Jurkat, Clone E6-1 (cell line): ENCODE measurements at regions not wholly inside any gene's neighbourhood (a gene's known extent, or its start where the extent isn't known, plus 50 kb on each side); places are given as distances from the start of the nearest gene placed in this dataset.

ENCODE experiments used
- DNase-seq: peaks from one replicate; pipeline ENCODE4 v3.0.0-alpha.2; 2011; ENCODE audit warnings: low read depth, low spot score
- H3K4me3 ChIP-seq: 2 replicates; pipeline ENCODE4 v1.5.1; 2011; ENCODE audit warnings: mild to moderate bottlenecking, low read length, control low read depth, moderate library complexity

DNA sequence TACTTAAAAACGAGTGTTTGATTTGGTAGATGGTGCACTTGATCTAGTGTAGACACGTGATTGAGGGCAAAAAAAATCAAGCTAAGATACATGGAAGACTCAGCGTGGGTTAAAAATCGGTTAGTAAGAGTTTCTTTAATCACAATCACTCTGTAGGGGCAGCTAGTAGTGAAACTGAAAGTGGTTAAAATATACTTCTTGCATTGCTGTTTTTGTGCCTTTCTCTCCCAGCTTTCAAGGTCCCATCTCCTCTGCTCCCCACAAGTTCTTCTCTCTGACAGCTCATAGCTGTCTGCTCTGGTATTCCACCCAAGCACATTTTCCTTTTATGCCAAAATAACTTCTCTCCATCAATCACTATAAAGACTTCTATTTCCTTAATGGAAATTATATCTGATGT lies 1089.7 kb downstream of the EFNB2 start:
- no peak overlapping the region for H3K4me3 ChIP-seq
- DNase-seq: no peak

- DNase-seq: no peak
- no peak overlapping the region for H3K4me3 ChIP-seq
These were observed 1092.3 kb downstream of the EFNB2 start for GRCh38 chr13:105442949-105443699.

DNA sequence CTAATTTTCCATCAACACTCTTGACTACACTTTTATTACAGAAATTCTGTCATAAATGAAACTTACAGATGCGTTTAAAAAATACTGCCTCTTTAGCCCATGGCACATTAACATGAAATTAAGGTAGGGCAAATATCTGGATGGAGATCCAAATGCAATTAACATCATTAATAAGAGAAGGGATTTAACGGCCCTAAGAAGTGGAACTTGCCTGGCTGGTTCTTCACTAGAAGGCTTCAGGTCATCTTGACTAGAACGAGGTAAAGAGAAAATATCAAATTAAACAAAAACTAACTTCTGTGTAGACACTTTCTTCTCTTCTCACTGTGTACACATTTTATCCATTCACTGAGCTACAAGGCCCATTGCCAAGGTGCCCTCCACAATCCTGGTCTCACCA lies 1093.4 kb downstream of the EFNB2 start:
- no peak overlapping the region for H3K4me3 ChIP-seq
- no peak for DNase-seq

DNA sequence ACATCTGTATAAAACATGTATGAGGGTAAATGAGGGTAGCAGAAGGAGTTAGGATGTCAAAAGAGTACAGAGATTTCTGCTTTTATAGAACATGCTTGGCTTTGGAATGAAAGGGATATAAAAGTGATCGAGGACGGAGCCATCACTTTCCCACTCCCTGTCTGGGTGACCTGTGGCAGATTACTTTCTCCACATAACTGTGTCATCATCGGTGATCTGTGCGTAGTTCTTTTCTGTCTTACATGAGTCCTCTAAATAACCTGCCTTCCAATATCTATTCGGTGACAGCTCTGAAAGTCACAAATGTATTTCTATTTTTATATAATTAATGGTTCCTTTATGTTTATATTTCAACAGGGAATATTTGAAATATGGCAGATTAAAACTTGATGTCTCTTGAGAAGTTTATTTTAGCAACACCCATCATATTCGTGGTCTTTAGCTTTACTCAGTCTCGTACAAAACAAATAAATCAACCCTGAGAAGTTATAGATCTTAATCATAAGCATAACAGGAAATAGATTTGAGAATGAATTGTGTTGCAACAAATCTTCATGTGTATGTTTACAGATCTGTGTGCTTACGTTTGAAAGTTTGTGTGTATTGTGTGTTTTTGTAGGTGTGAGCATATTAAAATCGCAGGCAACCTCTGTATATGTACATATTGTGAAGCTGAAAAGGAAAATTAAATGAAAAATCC lies 1094.3 kb downstream of the EFNB2 start:
- DNase-seq: no peak
- no peak overlapping the region for H3K4me3 ChIP-seq

DNA sequence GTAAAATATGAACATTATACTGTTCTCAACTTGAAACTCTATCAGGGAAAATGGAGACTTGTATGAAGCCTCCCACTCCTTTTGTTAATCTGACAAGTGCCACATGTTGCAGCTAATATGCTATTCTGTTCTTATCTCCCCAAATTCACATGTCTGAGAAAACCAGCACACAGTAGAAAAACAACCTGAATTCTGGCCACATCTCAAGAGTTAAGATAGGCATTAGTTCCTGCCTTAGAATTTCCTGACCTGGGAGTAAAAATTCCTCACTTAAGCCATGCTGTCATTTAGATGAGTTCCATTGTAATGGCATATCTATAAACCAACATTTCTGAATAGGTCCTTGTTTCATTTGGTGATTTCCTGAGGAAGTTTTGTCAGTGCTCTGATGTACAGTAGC lies 1098.5 kb downstream of the EFNB2 start:
- no peak overlapping the region for H3K4me3 ChIP-seq
- DNase-seq: no peak

DNA sequence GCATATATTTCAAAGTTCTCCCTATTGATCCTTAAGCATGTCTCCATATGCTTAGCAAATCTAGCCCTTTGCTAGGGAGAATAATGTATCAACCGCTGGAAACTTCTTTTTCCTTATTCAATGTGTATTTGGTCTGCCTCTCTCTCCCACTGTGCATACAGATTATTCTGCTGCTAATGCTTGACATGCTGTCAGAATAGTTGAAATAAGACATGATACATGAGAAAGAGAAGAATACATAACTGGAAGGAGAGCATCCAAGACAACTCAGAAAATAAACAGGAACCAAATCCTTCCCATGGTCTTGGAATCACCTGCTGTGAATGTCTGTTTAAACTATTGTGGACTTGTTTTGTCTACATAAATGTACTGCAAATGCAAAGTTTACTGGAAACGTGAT lies 1103.0 kb downstream of the EFNB2 start:
- no peak for DNase-seq
- no peak overlapping the region for H3K4me3 ChIP-seq

DNA sequence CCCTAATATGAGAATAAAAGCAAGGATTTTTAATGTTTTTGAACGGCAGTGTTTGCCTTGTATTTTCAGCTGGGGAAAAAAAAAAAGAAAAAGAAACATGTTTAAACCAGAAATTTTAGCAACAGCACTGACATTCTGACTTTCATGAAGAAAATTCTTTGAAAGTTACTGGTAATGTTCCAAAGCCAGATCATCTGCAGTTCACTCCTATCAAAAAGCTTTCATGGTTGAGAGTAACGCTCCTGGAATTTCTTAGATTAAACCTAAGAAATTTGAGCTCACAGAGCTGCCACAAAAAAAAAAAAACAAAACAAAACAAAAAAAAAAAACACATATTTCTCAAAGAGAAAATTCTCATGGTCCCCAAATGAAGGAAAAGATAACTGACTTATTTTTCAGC lies 1106.7 kb downstream of the EFNB2 start:
- no peak for DNase-seq
- no peak overlapping the region for H3K4me3 ChIP-seq

- no peak overlapping the region for H3K4me3 ChIP-seq
- no peak for DNase-seq
These were observed 1109.0 kb downstream of the EFNB2 start for GRCh38 chr13:105426441-105426840.

DNA sequence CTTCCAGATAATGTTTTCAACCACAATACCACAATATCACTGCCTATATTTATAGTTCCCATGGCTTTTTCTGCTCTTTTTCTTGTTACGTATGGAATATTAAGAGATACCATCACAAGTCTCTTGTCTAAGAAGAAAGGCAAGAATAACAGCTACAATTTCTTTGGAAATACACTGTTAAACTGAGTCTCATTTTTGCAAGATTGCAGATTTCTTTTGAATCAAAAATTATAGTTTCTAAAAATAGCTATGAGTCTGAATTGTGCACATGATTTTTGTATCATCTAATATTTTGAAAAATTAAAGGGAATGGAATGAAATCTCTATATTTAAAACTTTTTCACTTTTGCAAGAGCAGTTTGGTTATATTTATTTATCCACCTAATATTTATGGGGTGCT lies 1120.8 kb downstream of the EFNB2 start:
- DNase-seq: no peak
- H3K4me3 ChIP-seq: no peak overlapping the region

DNA sequence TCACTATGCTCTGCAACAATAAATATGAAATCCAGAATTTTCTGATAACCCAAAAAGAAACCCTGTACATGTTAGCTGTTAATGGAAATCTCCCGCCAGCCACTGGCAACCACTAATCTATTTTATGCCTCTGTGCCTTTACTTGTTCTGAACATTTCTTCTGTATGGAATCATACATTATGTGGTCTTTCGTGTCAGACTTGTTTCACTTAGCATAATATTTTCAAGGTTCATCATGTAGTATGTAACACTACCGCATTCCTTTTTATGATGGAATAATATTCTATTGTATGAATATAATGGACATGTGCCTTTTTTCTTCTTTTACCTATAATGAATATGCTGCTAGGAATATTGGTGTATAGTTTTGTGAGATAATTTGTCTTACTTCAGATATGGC lies 1123.3 kb downstream of the EFNB2 start:
- no peak overlapping the region for H3K4me3 ChIP-seq
- no peak for DNase-seq

GRCh38 chr13:105410602-105411001 lies 1124.9 kb downstream of the EFNB2 start:
- peak; percentile 23 for DNase-seq
- no peak overlapping the region for H3K4me3 ChIP-seq

GRCh38 chr13:105406551-105406950 lies 1128.9 kb downstream of the EFNB2 start:
- H3K4me3 ChIP-seq: no peak overlapping the region
- no peak for DNase-seq

DNA sequence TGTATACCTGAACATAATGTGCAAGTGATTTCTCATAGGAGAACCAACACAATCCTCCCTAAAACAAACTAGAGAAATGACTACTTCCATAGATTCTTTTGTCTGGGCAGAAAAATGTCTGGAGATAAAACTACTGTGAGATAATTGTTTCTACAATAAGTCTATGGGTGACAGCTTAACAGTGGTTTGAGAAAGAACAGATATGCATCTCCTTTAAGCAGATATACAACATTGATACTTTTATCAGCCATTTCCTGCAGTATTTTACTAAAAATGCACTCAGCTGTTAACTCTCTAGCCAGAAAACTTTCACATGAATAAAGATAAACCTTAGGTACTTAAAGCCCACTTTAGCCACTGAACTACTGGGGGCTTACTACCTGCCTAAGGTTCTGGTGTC lies 1132.4 kb downstream of the EFNB2 start:
- DNase-seq: no peak
- H3K4me3 ChIP-seq: no peak overlapping the region

DNA sequence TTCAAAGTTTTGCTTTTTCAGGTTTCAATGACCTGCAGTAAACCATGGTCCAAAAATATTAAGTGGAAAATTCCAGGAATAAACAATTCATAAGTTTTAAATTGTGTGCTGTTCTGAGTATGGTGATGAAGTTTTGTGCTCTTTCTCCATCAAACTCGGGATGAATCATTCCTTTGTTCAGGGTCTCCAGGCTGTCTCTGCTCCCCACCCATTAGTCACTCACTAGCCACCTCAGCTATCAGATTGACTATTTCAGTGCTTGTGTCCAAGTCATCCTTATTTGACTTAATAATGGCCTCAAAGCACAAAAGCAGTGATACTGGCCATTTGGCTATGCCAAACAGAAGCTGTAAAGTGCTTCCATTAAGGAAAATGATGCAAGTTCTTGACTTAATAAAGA lies 1140.4 kb downstream of the EFNB2 start:
- no peak overlapping the region for H3K4me3 ChIP-seq
- no peak for DNase-seq

DNA sequence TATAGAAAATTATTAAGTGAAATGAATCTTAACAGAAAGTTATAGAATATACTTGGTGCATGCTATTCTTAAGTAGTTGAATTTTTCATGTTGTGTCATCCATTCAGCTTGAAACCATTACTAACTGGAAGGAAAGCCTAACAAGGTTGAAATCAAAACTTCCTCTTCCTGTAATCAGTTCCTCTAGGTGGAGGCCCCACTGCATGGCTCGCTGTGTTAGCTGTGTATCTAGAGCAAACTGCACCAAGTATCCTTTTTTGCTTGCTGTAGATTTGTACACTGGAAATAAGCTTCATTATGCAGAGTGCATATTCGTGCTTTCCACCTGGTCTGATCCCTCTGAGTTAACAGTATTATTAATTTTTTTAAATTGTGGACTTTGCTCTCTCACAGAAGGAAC lies 1146.1 kb downstream of the EFNB2 start:
- no peak for DNase-seq
- no peak overlapping the region for H3K4me3 ChIP-seq

- no peak for DNase-seq
These were observed 1158.0 kb downstream of the EFNB2 start for GRCh38 chr13:105377452-105377851.

DNA sequence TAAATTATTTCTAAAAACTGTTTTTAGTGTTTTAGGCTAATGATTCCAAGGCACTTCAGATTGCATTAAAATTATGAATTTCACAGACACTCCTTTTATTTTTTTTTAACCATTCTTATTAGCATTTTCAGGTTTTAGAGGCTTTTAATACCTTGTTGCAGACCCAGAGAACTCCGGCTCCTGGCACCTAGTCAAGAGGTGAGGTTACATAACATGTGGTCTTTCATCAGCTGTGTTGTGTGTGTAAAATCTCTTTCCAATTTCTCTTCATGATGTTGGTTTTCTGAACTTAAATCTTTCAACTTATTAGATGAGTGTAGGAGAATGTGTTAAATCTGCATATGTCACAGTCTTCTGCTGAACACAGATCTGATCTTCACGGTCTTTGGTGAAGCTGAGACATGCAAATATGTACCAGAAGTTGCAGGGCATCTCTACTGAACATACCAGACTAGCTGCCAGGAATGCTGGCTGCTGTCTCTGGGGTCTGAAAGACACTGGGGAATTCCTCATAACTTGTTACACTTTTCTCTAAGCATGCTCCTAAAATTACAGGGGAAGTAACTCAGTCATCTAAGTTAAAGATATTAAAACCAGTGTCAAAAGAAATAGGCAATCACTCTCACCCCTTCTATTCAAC lies 1165.3 kb downstream of the EFNB2 start:
- no peak for DNase-seq
- H3K4me3 ChIP-seq: no peak overlapping the region

More at GRCh38 chr13:105377452-105377851, 1158.0 kb downstream of the EFNB2 start:
- no peak overlapping the region for H3K4me3 ChIP-seq

DNA sequence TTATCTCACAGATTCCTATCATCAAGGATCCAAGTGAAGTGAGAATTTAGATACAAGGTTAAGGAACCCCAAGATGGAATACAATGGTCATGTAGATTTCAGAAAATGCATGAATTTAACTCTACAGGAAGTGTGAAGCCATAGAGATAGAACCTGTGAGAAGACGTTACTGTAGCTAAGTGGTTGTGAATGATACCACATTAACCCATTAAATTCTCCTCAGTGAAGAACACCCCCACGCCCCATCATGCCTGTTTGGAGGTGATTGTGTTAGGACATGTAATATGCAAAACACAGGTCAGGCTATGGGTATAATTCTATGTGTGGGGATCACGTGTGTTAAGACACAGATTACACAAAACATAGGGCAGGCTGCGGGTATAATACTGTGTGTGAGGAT lies 1166.7 kb downstream of the EFNB2 start:
- H3K4me3 ChIP-seq: no peak overlapping the region
- no peak for DNase-seq

GRCh38 chr13:105365831-105366230 lies 1169.6 kb downstream of the EFNB2 start:
- no peak overlapping the region for H3K4me3 ChIP-seq
- no peak for DNase-seq

- DNase-seq: no peak
- H3K4me3 ChIP-seq: no peak overlapping the region
These were observed 1170.4 kb downstream of the EFNB2 start for GRCh38 chr13:105365021-105365550.
